HEK293T (cell line): ENCODE measurements at regions not wholly inside any gene's neighbourhood (a gene's known extent, or its start where the extent isn't known, plus 50 kb on each side); places are given as distances from the start of the nearest gene placed in this dataset.

ENCODE experiments used
- BHLHE40 ChIP-seq: fragments of 450-650 bp; IDR thresholded peaks from 2 replicates; pipeline ENCODE4 v1.6.1; 2016; ENCODE audit warnings: mild to moderate bottlenecking, moderate library complexity, borderline replicate concordance
- CTBP1 ChIP-seq: fragments of 450-650 bp; IDR thresholded peaks from 2 replicates; pipeline ENCODE4 v1.6.1; 2016; ENCODE audit warnings: borderline replicate concordance
- FOXM1 ChIP-seq: fragments of 450-650 bp; IDR thresholded peaks from 2 replicates; pipeline ENCODE4 v1.6.1; 2017; ENCODE audit warnings: mild to moderate bottlenecking, borderline replicate concordance
- SP1 ChIP-seq: fragments of 450-650 bp; IDR thresholded peaks from 2 replicates; pipeline ENCODE4 v1.6.1; 2017

- TF ChIP-seq SP1 (no peak), BHLHE40 (no peak), FOXM1 (no peak), CTBP1 (no peak)
These were observed 342.7 kb upstream of the CWC22 start for GRCh38 chr2:180349809-180350208.
